ENCODE measurements at regions not wholly inside any gene's neighbourhood (a gene's known extent, or its start where the extent isn't known, plus 50 kb on each side); places are given as distances from the start of the nearest gene placed in this dataset.

DNA sequence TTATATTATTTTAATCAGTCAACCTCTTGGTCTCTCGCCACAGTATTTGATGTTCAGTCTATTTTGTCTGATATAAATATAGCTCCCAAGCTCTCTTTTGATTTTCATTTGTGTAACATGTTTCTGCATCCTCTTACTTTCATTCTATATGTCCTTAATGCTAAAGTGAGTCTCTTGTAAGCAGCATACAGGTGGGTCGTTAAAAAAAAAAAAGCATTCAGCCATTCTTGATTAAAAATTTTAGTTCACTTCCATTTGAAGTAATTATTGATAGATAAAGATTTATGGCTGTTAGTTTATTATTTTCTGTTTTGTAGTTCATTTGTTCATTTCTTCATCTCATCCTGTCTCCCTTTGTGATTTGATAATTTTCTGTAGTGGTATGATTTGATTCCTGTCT lies 229.1 kb downstream of the GUCY2F start:
- no peak overlapping the region for H3K27ac Mint-ChIP-seq (ENCODE audit: unreplicated experiment)
- H3K4me3 Mint-ChIP-seq (ENCODE audit: unreplicated experiment) = no peak overlapping the region
- H3K4me1 Mint-ChIP-seq (ENCODE audit: unreplicated experiment) = no peaks in the 10 kb centered on the region
- TF ChIP-seq, protein P1, sequence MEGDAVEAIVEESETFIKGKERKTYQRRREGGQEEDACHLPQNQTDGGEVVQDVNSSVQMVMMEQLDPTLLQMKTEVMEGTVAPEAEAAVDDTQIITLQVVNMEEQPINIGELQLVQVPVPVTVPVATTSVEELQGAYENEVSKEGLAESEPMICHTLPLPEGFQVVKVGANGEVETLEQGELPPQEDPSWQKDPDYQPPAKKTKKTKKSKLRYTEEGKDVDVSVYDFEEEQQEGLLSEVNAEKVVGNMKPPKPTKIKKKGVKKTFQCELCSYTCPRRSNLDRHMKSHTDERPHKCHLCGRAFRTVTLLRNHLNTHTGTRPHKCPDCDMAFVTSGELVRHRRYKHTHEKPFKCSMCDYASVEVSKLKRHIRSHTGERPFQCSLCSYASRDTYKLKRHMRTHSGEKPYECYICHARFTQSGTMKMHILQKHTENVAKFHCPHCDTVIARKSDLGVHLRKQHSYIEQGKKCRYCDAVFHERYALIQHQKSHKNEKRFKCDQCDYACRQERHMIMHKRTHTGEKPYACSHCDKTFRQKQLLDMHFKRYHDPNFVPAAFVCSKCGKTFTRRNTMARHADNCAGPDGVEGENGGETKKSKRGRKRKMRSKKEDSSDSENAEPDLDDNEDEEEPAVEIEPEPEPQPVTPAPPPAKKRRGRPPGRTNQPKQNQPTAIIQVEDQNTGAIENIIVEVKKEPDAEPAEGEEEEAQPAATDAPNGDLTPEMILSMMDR (IDR thresholded peaks at IDR 0.05; ENCODE audit: unreplicated experiment) = no peak
- no peaks in the 10 kb centered on the region for H3K9me3 Mint-ChIP-seq (ENCODE audit: unreplicated experiment)
- H3K36me3 Mint-ChIP-seq (ENCODE audit: low read depth, unreplicated experiment) = no peaks in the 10 kb centered on the region
- DNase-seq (ENCODE audit: low spot score) = no peak
- H3K27me3 Mint-ChIP-seq (ENCODE audit: unreplicated experiment) = no peaks in the 10 kb centered on the region

DNA sequence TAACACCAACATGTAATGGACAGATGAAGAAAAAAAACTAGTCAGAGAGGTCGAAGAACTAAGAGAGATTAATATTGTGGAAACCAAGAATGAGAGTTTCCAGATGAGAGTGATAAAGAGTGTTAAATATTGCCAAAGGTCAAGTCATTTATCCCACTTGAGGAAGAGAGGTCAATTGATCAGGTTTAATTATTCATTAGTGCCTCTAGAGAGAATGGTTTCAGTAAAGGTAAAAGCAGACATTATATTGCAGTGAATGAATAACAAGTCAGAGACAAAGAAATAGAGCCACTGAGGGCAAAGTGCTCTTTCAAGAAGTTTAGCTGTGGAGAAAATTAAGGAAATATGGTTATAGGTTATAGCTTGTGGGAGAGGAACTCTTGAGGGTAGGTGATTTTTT lies 263.1 kb downstream of the GUCY2F start:
- H3K4me3 Mint-ChIP-seq (ENCODE audit: unreplicated experiment) = no peak overlapping the region
- DNase-seq (ENCODE audit: low spot score) = no peak
- H3K9me3 Mint-ChIP-seq (ENCODE audit: unreplicated experiment) = no peaks in the 10 kb centered on the region
- H3K27ac Mint-ChIP-seq (ENCODE audit: unreplicated experiment) = no peak overlapping the region
- TF ChIP-seq, protein P1 (IDR thresholded peaks at IDR 0.05; ENCODE audit: unreplicated experiment) = no peak
- H3K36me3 Mint-ChIP-seq (ENCODE audit: low read depth, unreplicated experiment) = no peaks in the 10 kb centered on the region
- no peaks in the 10 kb centered on the region for H3K27me3 Mint-ChIP-seq (ENCODE audit: unreplicated experiment)
- H3K4me1 Mint-ChIP-seq (ENCODE audit: unreplicated experiment) = no peaks in the 10 kb centered on the region

DNA sequence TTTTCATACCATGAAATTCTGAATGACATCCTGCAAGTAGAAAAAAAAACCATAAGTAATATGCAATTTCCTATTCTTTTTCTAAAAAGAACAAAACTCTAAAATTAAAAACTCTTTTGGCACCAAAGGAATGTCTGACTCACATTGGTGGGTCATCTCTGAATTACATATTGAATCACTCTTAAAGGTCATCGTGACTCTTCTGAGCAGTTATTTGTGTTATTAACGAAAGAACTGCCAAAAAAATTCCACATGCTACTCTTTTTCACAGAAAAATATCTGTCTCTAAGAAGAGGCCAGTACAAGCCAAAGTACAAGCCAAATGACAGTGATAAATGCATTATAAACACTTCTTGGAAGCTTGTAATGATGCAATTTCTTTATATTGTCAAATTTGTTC lies 282.2 kb downstream of the GUCY2F start:
- Mint-ChIP-seq H3K36me3 (ENCODE audit: low read depth, unreplicated experiment) (no peaks in the 10 kb centered on the region), H3K27me3 (ENCODE audit: unreplicated experiment) (no peaks in the 10 kb centered on the region), H3K4me3 (ENCODE audit: unreplicated experiment) (no peak overlapping the region), H3K27ac (ENCODE audit: unreplicated experiment) (no peak overlapping the region), H3K9me3 (ENCODE audit: unreplicated experiment) (no peaks in the 10 kb centered on the region), H3K4me1 (ENCODE audit: unreplicated experiment) (no peaks in the 10 kb centered on the region)
- no peak for DNase-seq (ENCODE audit: low spot score)
- TF ChIP-seq, protein P1 (IDR thresholded peaks at IDR 0.05; ENCODE audit: unreplicated experiment) = no peak

DNA sequence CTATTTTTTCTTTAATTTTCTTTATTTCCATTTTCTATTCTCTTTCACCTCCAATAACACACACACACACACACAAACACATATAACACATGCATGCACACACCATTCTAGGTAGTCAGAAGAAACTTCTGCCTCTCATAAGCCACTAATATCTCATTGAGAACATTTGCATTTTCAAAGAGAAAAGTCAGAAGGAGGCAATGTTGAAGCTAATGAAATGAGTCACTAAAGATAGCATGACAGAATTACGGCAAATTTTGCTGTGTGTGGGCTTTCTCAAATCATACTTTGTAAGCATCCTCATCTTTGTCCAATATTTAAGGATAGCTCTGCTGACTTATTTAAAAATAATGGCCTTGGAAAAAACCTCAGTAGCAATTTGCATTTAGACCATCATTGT lies 291.3 kb downstream of the GUCY2F start:
- TF ChIP-seq, protein P1 (IDR thresholded peaks at IDR 0.05; ENCODE audit: unreplicated experiment) = no peak
- Mint-ChIP-seq H3K4me3 (ENCODE audit: unreplicated experiment) (no peak overlapping the region), H3K9me3 (ENCODE audit: unreplicated experiment) (no peaks in the 10 kb centered on the region), H3K4me1 (ENCODE audit: unreplicated experiment) (no peaks in the 10 kb centered on the region), H3K27ac (ENCODE audit: unreplicated experiment) (no peak overlapping the region), H3K36me3 (ENCODE audit: low read depth, unreplicated experiment) (no peaks in the 10 kb centered on the region), H3K27me3 (ENCODE audit: unreplicated experiment) (peaks cover 1% of the 10 kb centered on the region)
- DNase-seq (ENCODE audit: low spot score) = no peak

DNA sequence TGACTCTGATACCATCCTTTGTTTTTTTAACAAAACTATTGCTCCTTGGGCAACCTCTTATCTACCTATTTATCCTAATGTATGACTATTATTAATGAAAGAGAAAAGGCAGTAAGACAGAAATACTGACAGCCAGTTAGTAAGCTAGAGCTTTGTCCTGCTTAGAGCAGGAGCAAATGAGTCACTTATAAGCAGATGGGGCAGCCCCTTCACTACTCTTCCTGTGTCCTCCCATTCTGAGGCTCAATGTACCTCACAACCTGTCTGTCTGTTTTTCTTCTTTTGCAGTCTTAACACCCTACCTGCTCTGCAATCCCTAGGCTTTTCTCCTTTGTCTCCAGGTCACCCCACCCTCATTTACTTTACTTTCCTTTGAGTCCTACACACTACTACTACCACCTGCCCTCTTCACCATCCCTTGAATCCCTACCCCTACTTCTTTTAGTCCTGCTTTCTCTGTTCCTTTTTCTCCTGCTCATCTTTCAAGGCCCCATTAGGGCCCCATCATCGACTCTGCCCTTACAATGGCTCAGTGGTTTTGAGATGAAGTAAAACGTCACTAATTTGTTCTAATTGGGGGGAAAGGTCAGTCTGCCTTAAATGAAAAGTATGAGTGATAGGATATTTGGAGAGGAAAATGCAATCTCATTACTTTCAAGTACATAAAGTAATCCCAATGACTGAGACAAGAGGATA lies 294.3 kb downstream of the GUCY2F start:
- H3K27ac Mint-ChIP-seq (ENCODE audit: unreplicated experiment) = no peak overlapping the region
- peaks cover 1% of the 10 kb centered on the region for H3K27me3 Mint-ChIP-seq (ENCODE audit: unreplicated experiment)
- H3K4me3 Mint-ChIP-seq (ENCODE audit: unreplicated experiment) = no peak overlapping the region
- no peaks in the 10 kb centered on the region for H3K9me3 Mint-ChIP-seq (ENCODE audit: unreplicated experiment)
- TF ChIP-seq, protein P1 (IDR thresholded peaks at IDR 0.05; ENCODE audit: unreplicated experiment) = no peak
- DNase-seq (ENCODE audit: low spot score) = no peak
- H3K36me3 Mint-ChIP-seq (ENCODE audit: low read depth, unreplicated experiment) = no peaks in the 10 kb centered on the region
- H3K4me1 Mint-ChIP-seq (ENCODE audit: unreplicated experiment) = no peaks in the 10 kb centered on the region
